GM19468 (cell line): ENCODE measurements at regions not wholly inside any gene's neighbourhood (a gene's known extent, or its start where the extent isn't known, plus 50 kb on each side); places are given as distances from the start of the nearest gene placed in this dataset.

ENCODE experiments used
- ATAC-seq: cut with Tn5 transposase; IDR thresholded peaks from one replicate; pipeline ENCODE4 v1.9.1; 2021; ENCODE audit warnings: mild to moderate bottlenecking, moderate library complexity, moderate number of reproducible peaks; ENCODE audit not compliant: unreplicated experiment; ENCODE audit errors: extremely low read depth

GRCh38 chr1:39133340-39133684 lies 71.2 kb upstream of the MACF1 start:
- ATAC-seq: no peak

- no peak for ATAC-seq
Measured at GRCh38 chr1:39134768-39135333, 69.6 kb upstream of the MACF1 start.

- ATAC-seq: no peak
Measured at GRCh38 chr1:39136638-39137037, 67.9 kb upstream of the MACF1 start.

- ATAC-seq: no peak
Measured at GRCh38 chr1:39139723-39140360, 64.7 kb upstream of the MACF1 start.

GRCh38 chr1:39141925-39142324 lies 62.6 kb upstream of the MACF1 start:
- ATAC-seq: no peak

- ATAC-seq: no peak
Measured at GRCh38 chr1:39142401-39143060, 62.0 kb upstream of the MACF1 start.

GRCh38 chr1:39144924-39145323 lies 59.6 kb upstream of the MACF1 start:
- ATAC-seq: no peak

- ATAC-seq: no peak
Measured at GRCh38 chr1:39145331-39145965, 59.0 kb upstream of the MACF1 start.

- no peak for ATAC-seq
Measured at GRCh38 chr1:39146681-39147080, 57.8 kb upstream of the MACF1 start.

GRCh38 chr1:39147099-39148025 lies 57.1 kb upstream of the MACF1 start:
- no peak for ATAC-seq

- no peak for ATAC-seq
Measured at GRCh38 chr1:39148942-39149341, 55.6 kb upstream of the MACF1 start.

GRCh38 chr1:39149509-39149908 lies 55.0 kb upstream of the MACF1 start:
- ATAC-seq: no peak

GRCh38 chr1:39150779-39151178 lies 53.7 kb upstream of the MACF1 start:
- no peak for ATAC-seq

GRCh38 chr1:39151267-39151666 lies 53.2 kb upstream of the MACF1 start:
- ATAC-seq: no peak

GRCh38 chr1:39152923-39153322 lies 51.6 kb upstream of the MACF1 start:
- ATAC-seq: no peak

GRCh38 chr1:39153684-39154083 lies 50.8 kb upstream of the MACF1 start:
- no peak for ATAC-seq

GRCh38 chr1:39154553-39155421 lies 49.7 kb upstream of the MACF1 start:
- no peak for ATAC-seq
